Neural crest cell (in vitro differentiated cells): ENCODE measurements at regions not wholly inside any gene's neighbourhood (a gene's known extent, or its start where the extent isn't known, plus 50 kb on each side); places are given as distances from the start of the nearest gene placed in this dataset.

Experiments
- DNase-seq: peaks from one replicate; pipeline ENCODE4 v3.0.0; 2021; ENCODE audit warnings: low read depth, mixed read lengths, low spot score
- H3K27ac Mint-ChIP-seq: one replicate; pipeline ENCODE4 v1.8.0; 2021; ENCODE audit warnings: mild to moderate bottlenecking, mixed read lengths; ENCODE audit not compliant: unreplicated experiment
- H3K27me3 Mint-ChIP-seq: 2 replicates; pipeline ENCODE4 v1.8.0; 2021; ENCODE audit warnings: low read depth, mild to moderate bottlenecking, mixed read lengths
- H3K36me3 Mint-ChIP-seq: 2 replicates; pipeline ENCODE4 v1.8.0; 2021; ENCODE audit warnings: low read depth, mild to moderate bottlenecking, mixed read lengths
- H3K4me1 Mint-ChIP-seq: 2 replicates; pipeline ENCODE4 v1.8.0; 2021; ENCODE audit warnings: mixed read lengths
- H3K4me3 Mint-ChIP-seq: one replicate; pipeline ENCODE4 v1.8.0; 2021; ENCODE audit warnings: mild to moderate bottlenecking, mixed read lengths
- H3K9me3 Mint-ChIP-seq: 2 replicates; pipeline ENCODE4 v1.8.0; 2021; ENCODE audit warnings: mixed read lengths
- TF ChIP-seq, protein P1 (sequence below): fragments of 200-600 bp; sonication (generic); conservative IDR thresholded peaks from 2 replicates; pipeline ENCODE4 v1.5.0; 2021; ENCODE audit warnings: antibody characterized with exemption, mild to moderate bottlenecking

DNA sequence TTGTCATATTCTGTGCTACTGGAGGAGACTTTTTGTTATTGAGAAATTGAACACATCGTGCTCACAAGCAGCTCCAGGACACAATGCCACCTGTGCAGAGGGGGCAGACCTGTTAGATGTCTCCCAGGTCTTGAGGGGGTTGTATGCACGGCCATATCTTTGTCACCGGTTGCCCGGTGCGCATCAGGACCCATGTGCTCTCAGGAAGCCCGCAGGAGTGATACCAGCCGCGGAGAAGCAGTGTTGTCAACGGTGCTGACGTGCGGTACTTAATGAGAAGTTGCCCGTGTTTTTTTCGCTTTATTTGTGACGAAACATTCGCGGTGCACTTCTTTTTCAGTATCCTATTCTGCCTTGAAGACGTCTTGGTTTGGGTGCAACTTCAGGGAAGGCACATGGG, 128.2 kb upstream of the RTL1 start:
- Mint-ChIP-seq H3K4me3 (no peak overlapping the region), H3K27me3 (no peaks in the 10 kb centered on the region), H3K36me3 (no peaks in the 10 kb centered on the region), H3K4me1 (no peaks in the 10 kb centered on the region), H3K27ac (no peak overlapping the region), H3K9me3 (peaks cover 2% of the 10 kb centered on the region)
- TF ChIP-seq, protein P1, sequence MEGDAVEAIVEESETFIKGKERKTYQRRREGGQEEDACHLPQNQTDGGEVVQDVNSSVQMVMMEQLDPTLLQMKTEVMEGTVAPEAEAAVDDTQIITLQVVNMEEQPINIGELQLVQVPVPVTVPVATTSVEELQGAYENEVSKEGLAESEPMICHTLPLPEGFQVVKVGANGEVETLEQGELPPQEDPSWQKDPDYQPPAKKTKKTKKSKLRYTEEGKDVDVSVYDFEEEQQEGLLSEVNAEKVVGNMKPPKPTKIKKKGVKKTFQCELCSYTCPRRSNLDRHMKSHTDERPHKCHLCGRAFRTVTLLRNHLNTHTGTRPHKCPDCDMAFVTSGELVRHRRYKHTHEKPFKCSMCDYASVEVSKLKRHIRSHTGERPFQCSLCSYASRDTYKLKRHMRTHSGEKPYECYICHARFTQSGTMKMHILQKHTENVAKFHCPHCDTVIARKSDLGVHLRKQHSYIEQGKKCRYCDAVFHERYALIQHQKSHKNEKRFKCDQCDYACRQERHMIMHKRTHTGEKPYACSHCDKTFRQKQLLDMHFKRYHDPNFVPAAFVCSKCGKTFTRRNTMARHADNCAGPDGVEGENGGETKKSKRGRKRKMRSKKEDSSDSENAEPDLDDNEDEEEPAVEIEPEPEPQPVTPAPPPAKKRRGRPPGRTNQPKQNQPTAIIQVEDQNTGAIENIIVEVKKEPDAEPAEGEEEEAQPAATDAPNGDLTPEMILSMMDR: no peak
- DNase-seq: no peak

DNA sequence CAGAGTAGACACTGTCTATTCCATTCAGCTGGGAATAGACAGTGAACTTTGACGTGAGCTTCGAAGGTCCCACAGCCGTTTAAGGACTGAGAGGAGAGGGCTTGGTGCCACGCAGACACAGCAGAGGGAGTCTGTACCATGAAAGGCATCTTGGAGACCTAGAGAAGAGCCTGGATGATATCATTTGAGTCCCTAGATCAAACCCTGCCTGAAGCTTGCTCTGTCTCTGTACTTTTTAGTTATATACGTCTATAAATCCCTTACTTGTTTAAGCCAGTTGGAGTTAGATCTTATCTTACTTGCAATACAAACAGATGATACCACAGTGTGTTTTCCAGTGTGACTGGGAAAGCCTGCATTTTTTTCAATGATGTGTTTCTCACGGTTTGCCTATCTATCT, 128.9 kb upstream of the RTL1 start:
- Mint-ChIP-seq H3K4me1 (no peaks in the 10 kb centered on the region), H3K4me3 (no peak overlapping the region), H3K36me3 (no peaks in the 10 kb centered on the region), H3K27ac (no peak overlapping the region), H3K27me3 (no peaks in the 10 kb centered on the region), H3K9me3 (peaks cover 2% of the 10 kb centered on the region)
- DNase-seq: no peak
- TF ChIP-seq, protein P1: no peak

DNA sequence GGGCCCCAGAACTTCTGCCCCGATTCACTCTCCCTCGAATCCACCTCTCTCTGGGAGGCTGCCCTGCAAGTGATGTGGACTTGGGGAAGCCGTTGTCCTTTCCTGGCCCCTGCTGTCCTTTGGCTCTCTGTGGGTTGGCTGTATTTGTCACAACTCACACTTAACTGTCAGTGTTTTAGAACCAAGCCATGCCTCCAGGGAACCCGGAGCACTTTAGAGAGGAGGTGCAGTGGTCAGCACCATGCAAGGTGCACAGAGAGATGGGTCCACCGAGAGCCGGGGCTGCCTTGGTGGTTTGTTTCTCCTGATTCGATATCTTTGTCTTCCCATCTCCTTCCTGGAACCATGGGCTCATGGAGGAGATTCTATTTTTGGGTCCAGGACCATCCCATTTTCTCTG, 129.5 kb upstream of the RTL1 start:
- H3K4me3 Mint-ChIP-seq: no peak overlapping the region

DNA sequence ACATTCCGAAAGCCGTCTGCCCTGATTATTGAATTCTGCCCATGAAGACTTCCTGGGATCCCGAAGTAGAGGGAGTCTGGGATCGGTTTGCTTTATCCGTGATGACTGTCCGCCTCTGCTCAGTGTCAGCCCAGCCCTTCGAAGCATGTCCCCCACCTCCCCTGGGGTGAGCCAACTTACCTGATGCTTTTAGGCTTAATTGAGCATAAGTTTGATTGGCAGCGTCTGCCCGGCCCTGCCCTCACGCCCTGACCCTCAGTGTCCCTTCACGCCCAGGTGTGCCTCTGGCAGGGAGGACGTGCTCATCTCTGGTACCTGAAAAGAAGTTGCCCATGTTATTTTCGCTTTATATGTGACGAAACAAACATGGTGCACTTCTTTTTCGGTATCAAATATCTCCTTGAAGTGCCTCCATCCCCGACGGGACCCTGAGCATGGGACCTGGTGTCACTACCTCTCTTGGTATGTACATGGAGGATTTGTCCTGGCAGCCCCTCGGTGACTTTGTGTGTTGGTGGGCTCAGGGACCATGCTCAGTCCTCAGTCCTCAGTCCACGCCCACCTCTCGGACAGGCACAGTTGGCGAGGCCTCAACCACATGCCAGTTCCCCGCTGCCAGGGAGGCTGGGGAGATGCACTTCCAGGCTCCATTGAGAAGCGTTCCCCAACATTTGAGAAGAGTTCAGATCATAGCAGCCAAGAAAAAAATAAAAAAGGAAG, 130.1 kb upstream of the RTL1 start:
- H3K27me3 Mint-ChIP-seq: no peaks in the 10 kb centered on the region
- no peak overlapping the region for H3K4me3 Mint-ChIP-seq
- no peak for DNase-seq
- TF ChIP-seq, protein P1: no peak
- H3K27ac Mint-ChIP-seq: peak overlapping the region; percentile 43
- peaks cover 2% of the 10 kb centered on the region for H3K9me3 Mint-ChIP-seq
- no peaks in the 10 kb centered on the region for H3K36me3 Mint-ChIP-seq
- no peaks in the 10 kb centered on the region for H3K4me1 Mint-ChIP-seq

More for the DNA sequence above, 129.5 kb upstream of the RTL1 start:
- no peaks in the 10 kb centered on the region for H3K27me3 Mint-ChIP-seq
- no peak overlapping the region for H3K27ac Mint-ChIP-seq
- TF ChIP-seq, protein P1: no peak
- H3K36me3 Mint-ChIP-seq: no peaks in the 10 kb centered on the region
- H3K9me3 Mint-ChIP-seq: peaks cover 2% of the 10 kb centered on the region
- no peaks in the 10 kb centered on the region for H3K4me1 Mint-ChIP-seq
- no peak for DNase-seq

DNA sequence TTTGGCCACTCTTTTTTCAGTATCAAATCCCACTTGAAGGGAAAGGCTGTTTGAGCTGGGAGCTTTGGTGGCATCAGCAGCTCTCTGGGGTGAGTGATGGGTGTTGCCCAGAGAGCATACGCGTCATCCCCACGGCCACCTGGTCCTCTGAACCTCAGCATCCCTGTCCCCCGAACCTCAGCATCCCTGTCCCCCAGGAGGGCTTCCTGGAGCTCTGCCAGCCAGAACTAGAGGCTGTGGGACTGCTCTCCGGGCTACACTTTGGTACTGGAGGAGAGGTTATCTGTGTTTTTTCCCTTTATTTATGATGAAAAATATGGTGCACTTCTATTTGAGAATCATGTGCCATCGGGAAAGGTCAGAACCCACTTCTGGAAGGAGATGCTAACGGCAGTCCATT, 131.5 kb upstream of the RTL1 start:
- Mint-ChIP-seq H3K27ac (no peak overlapping the region), H3K36me3 (no peaks in the 10 kb centered on the region), H3K4me1 (no peaks in the 10 kb centered on the region), H3K27me3 (no peaks in the 10 kb centered on the region), H3K4me3 (no peak overlapping the region), H3K9me3 (peaks cover 4% of the 10 kb centered on the region)
- no peak for DNase-seq
- TF ChIP-seq, protein P1: no peak
